ENCODE measurements at regions not wholly inside any gene's neighbourhood (a gene's known extent, or its start where the extent isn't known, plus 50 kb on each side); places are given as distances from the start of the nearest gene placed in this dataset.
A peak's percentile ranks its signal among the peaks of the same experiment; 100 is the strongest.
"Not testable (repeated sequence)": the region's sequence is repeated elsewhere in the genome, so short reads cannot be mapped to it uniquely, and the experiment has no call there.

DNA sequence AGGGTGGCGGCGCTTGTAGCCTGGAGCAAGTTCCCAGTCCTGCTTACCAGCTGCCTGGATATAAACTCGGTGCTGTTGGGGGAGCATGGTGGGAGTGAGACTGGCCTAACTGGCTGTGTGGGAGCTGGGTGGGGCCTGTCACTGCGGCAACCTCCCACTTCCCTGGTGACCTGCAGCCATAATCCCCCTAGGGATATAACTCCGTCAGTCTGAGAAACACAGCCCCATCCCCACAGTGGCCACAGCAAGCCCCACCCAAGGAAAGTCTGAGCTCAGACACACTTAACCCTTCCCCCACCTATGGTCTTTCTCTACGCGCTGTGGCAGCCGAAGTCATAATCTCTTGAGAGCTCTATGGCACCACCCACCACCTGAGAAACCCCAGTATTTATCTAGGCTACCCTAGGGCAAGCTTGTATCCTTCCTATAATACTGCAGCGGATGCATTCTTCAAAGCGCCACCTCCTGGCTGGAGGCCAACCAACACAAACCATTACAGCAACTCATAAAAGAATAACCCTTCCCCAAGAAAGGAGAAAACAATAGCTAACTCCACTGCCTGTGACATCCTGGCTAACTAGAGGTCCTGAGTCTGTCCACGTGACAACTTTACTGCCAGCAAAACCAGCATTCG, 57.4 kb downstream of the ZNF648 start:
- no peak for DNase-seq (ENCODE audit: low spot score)

DNA sequence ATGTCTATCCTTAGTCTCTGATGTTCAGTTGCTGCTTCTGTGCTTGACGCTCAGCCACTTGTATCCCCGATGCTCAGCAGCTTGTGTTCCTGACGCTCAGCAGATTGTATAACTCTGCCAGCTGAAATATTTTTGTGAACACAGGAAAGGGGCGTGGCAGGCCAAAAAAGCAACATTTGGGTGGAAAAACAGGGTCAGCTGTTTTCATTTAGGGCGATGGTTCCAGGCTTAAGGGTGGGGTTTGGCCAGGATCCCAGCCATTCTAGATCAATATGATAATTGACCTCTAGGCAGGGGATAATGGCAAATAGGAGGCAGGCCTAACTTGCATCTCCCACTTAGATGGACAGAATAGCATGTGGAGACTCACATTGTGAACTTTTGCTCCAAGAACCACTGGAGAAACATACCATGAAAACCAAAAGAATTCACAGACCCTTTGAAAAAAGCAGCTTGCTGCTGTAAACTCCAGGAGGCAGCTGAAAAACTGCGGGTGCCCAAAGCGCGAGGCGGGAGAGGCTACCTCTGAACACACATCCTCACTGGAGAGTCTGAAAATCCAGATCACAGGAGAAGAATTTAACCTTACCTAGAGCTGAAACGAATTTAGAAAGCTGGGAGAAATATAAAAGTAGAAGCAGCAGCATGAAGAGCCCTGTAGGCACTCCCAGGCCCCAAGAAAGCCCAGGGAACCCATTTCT, 58.3 kb downstream of the ZNF648 start:
- no peak for DNase-seq (ENCODE audit: low spot score)

DNA sequence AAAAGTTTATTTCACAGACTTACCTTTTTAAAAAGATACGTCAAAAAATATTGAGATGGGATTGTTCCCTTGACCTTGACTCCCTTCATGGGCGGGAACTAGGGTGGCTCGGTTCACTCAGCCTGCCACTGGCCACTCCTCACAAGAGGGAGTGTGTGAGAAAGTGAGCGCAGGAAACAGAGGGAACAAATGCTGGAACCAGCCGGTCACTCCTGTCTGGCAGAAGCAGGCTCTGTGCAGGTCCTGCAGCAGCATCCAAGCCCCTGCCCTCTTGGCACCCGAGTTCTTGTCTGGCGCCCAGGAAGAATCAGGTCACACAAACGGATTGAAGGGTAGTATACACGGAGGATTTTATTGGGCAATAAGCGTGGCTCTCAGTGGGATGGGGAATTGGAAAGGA, 58.9 kb downstream of the ZNF648 start:
- no peak for DNase-seq (ENCODE audit: low spot score)

GRCh38 chr1:181998858-181999257, 62.7 kb downstream of the ZNF648 start:
- DNase-seq (ENCODE audit: low spot score), result no peak

GRCh38 chr1:181992072-181992471, 69.4 kb downstream of the ZNF648 start:
- DNase-seq (ENCODE audit: low spot score), result no peak

- peak; percentile 66 for DNase-seq (ENCODE audit: low spot score)
These were observed 70.8 kb downstream of the ZNF648 start for GRCh38 chr1:181990728-181991127.

- no peak for DNase-seq (ENCODE audit: low spot score)
These were observed 72.1 kb downstream of the ZNF648 start for GRCh38 chr1:181989261-181989920.

- DNase-seq (ENCODE audit: low spot score), result no peak
These were observed 73.5 kb downstream of the ZNF648 start for GRCh38 chr1:181987996-181988395.

DNA sequence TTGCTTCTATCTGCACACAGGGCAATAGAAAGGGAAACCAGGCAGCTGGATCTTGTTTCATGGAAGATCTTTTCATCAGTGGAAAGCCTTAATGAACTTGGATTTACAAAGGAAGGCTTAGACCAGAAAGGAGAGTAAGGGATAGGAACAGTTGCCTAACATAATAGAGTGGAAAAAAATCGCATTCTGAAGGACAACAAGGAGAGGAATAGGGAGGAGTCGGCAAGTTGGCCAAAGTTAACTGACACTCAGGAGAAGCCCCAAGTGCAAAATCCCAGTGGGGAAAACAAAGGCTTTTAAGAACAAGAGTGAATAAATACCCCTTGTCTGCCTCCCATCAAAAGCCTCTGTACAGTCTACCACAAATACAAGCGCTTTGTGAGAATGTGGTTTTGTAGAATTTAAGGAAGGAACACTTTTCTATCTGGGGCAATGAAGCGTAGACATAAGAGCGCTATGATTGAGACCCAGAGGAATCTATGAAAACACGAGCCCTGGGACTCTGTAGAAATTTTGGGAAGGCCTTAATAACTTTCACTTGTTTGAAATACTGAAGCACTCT, 74.1 kb downstream of the ZNF648 start:
- DNase-seq (ENCODE audit: low spot score), result no peak

DNA sequence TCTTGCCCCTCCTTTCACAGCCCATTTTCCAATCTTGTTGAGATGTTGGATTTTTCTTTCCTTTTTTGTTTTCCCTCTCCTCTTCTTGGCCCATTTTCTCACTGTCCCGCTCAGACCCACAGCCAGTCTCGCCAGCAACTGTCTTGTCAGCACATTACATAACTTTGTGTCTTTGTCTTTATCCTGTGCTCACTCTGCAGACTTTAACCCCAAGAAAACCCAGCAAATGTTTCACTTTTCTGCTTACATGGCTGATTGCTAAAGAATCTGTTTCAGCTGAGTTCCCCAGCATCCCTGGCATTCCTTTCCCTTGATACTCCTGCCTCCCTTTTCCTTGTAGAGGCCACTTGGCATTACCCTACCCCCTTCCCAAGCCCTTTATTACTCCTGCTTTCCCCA, 74.6 kb downstream of the ZNF648 start:
- peak; percentile 58 for DNase-seq (ENCODE audit: low spot score)

- peak; percentile 62 for DNase-seq (ENCODE audit: low spot score)
These were observed 75.3 kb downstream of the ZNF648 start for GRCh38 chr1:181985936-181986906.

DNA sequence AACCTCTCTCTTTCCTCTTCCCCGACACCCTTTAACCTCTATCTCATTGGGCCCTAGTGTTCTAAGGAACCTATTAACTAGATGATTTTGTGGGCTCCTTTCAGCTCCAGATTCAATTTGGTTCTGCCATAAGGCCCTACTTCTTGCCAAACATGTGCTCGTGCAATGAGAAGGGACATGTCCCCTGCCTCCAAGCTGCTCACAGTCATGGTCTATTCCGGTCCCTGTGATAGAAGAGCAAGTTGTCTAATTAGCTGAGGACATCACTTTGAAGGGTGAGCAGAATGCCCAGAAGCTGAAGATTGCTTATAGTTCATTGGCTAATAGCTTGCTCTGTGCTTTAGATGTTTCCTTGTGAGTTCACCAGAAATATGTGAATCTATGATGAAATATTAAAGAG, 76.2 kb downstream of the ZNF648 start:
- peak; percentile 70 for DNase-seq (ENCODE audit: low spot score)

DNA sequence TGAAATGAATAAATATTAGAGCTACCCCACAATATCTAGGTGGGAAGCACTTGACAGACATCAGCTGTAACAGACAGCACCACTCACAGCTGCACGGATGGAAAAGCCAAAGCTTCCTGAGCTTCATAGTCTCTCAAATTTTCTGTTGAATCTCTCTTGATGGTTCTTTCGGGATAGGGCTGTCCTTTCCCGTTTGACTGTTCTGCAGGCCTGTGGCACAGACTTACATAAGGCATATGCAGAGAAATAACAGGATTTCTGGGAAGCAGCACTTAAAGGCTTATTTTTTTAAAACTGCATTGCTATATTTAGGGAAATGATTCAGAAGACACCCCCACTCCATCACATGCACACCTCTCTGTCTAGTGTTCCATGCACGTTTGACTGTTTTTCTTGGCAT, 77.5 kb downstream of the ZNF648 start:
- peak; percentile 8 for DNase-seq (ENCODE audit: low spot score)

DNA sequence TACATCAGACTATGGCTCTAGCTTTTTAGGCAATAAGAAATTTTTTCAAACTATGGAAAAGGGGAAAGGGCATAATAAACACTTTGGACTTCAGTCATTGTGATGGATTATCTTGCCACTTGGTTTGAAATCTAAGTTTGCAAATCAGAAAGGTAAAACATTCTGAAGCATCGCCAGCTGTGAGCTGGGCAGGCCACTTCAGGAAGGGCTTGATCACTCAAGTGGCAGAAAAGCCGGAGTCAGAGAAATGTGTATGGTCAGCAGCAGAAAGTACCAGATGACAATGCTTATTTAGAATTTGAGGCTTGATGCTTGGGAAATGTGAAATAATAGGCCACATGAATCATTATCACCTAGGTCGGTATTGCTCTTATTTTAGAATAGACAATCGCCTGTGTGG, 79.7 kb downstream of the ZNF648 start:
- no peak for DNase-seq (ENCODE audit: low spot score)

GRCh38 chr1:181972256-181972655, 89.3 kb downstream of the ZNF648 start:
- DNase-seq (ENCODE audit: low spot score), result no peak

DNA sequence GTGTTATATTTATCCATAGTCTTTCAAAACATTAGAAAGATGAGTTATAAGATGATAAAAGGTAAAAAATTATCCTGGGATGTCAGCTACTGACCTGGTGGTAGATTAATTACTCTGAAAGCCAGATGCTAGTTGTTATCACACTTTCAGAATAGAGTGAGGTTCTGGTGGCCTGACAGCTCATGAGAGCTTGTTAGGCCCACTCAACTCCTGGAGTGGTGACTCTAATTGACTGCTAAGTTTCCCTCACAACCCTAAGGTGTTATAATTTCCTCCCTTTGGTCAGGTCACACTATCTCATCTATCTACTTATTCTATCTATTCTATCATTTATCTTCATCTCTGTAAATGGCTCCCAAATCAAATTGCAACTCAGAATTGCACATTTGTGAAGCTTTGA, 90.1 kb downstream of the ZNF648 start:
- DNase-seq (ENCODE audit: low spot score), result no peak

DNA sequence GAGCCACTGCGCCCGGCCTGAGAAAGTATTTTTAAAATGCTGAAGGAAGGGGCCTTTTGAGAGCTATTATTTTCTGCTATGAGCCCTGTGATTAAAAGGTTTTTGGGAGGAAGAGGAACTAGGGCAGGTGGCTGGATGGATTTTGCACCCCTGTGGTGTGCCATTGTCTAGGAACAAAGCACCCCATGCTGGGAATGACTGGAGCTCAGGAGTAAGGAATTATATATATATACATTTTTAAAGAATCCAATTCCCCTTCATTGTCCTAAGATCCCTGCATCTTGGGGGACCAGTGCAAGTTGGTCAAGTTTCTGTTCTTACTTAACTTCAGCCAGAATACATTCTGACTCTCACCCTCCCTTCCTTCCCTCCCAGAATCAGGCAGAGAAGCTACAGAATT, 91.6 kb downstream of the ZNF648 start:
- no peak for DNase-seq (ENCODE audit: low spot score)

- not testable (repeated sequence) for DNase-seq (ENCODE audit: low spot score)
These were observed 106.8 kb downstream of the ZNF648 start for GRCh38 chr1:181954696-181955095.

DNA sequence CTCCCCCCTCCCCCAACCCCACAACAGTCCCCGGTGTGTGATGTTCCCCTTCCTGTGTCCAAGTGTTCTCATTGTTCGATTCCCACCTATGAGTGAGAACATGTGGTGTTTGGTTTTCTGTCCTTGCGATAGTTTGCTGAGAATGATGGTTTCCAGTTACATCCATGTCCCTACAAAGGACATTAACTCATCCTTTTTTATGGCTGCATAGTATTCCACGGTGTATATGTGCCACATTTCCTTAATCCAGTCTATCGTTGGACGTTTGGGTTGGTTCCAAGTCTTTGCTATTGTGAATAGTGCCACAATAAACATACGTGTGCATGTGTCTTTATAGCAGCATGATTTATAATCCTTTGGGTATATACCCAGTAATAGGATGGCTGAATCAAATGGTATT, 107.3 kb downstream of the ZNF648 start:
- DNase-seq (ENCODE audit: low spot score), result not testable (repeated sequence)

- no peak for DNase-seq (ENCODE audit: low spot score)
These were observed 107.9 kb downstream of the ZNF648 start for GRCh38 chr1:181953596-181953995.

DNA sequence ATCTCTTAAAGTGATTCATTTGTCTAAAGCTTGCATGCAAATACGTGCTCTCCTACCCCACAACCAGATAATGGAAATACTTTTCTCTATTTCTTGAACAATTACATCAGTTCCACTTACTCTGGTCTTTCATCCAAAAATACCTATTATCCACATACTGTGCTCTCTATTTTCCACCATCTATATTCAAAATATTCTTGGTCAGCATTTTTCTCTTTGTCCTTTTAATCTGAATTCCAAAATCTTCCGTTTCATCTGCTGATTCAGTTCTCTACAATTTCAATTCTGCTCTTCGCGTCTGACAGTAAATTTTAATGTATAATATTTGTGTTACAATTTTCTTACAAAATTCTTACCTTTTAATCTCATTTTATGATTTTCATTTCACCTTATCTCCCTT, 110.3 kb downstream of the ZNF648 start:
- DNase-seq (ENCODE audit: low spot score), result no peak

GRCh38 chr1:181949500-181949899, 112.0 kb downstream of the ZNF648 start:
- no peak for DNase-seq (ENCODE audit: low spot score)

Data from cerebellar cortex (tissue), 1 donor.